Neural progenitor cell (in vitro differentiated cells): ENCODE measurements at regions not wholly inside any gene's neighbourhood (a gene's known extent, or its start where the extent isn't known, plus 50 kb on each side); places are given as distances from the start of the nearest gene placed in this dataset.

Experiments
- DNase-seq: peaks from one replicate; pipeline ENCODE4 v3.0.0-alpha.2; 2016; ENCODE audit warnings: low spot score
- H2AFZ ChIP-seq: fragments of 200-600 bp; sonication (generic); replicated peaks from 2 replicates; pipeline ENCODE4 v1.6.1; 2016; ENCODE audit warnings: antibody characterized with exemption
- H3F3A ChIP-seq: fragments of 200-600 bp; sonication (generic); 2 replicates; pipeline ENCODE4 v1.6.1; 2016; ENCODE audit warnings: antibody characterized with exemption, low read depth
- H3K27ac ChIP-seq: fragments of 200-600 bp; sonication (generic); 2 replicates; pipeline ENCODE4 v1.5.1; 2016; ENCODE audit warnings: mild to moderate bottlenecking
- H3K27me3 ChIP-seq: fragments of 200-600 bp; sonication (generic); 2 replicates; pipeline ENCODE4 v1.6.1; 2016; ENCODE audit warnings: mild to moderate bottlenecking, moderate library complexity
- H3K36me3 ChIP-seq: fragments of 200-600 bp; sonication (generic); 2 replicates; pipeline ENCODE4 v1.5.1; 2016
- H3K4me1 ChIP-seq: fragments of 200-600 bp; sonication (generic); 2 replicates; pipeline ENCODE4 v1.6.1; 2016; ENCODE audit warnings: mixed run types
- H3K4me2 ChIP-seq: fragments of 200-600 bp; sonication (generic); 2 replicates; pipeline ENCODE4 v1.6.1; 2016
- H3K4me3 ChIP-seq: fragments of 200-600 bp; sonication (generic); 2 replicates; pipeline ENCODE4 v1.5.1; 2016
- H3K79me2 ChIP-seq: fragments of 200-600 bp; sonication (generic); 2 replicates; pipeline ENCODE4 v1.6.1; 2016; ENCODE audit warnings: low read depth
- H3K9ac ChIP-seq: fragments of 200-600 bp; sonication (generic); 2 replicates; pipeline ENCODE4 v1.6.1; 2016
- H3K9me3 ChIP-seq: fragments of 200-600 bp; sonication (generic); 2 replicates; pipeline ENCODE4 v1.5.1; 2016; ENCODE audit warnings: low read depth
- H4K20me1 ChIP-seq: fragments of 200-600 bp; sonication (generic); 2 replicates; pipeline ENCODE4 v1.6.1; 2016; ENCODE audit warnings: low read depth
- H3K27ac Mint-ChIP-seq: 3 replicates; pipeline ENCODE4 v1.8.0; 2021; ENCODE audit warnings: mixed read lengths
- H3K27me3 Mint-ChIP-seq: 2 replicates; pipeline ENCODE4 v1.8.0; 2022; ENCODE audit warnings: low read depth, mild to moderate bottlenecking, inconsistent platforms, moderate library complexity, mixed read lengths; ENCODE audit not compliant: insufficient read depth
- H3K36me3 Mint-ChIP-seq: 3 replicates; pipeline ENCODE4 v1.8.0; 2021; ENCODE audit warnings: mixed read lengths
- H3K4me1 Mint-ChIP-seq: 3 replicates; pipeline ENCODE4 v1.8.0; 2021; ENCODE audit warnings: mixed read lengths
- H3K4me3 Mint-ChIP-seq: 3 replicates; pipeline ENCODE4 v1.8.0; 2021; ENCODE audit warnings: mild to moderate bottlenecking, moderate library complexity, mixed read lengths
- H3K9me3 Mint-ChIP-seq: 3 replicates; pipeline ENCODE4 v1.8.0; 2020; ENCODE audit warnings: mixed read lengths
- EZH2 ChIP-seq: fragments of 200-600 bp; sonication (generic); IDR thresholded peaks from 2 replicates; pipeline ENCODE4 v1.6.1; 2017; ENCODE audit warnings: antibody characterized with exemption, mild to moderate bottlenecking, moderate library complexity
- EZH2phosphoT487 ChIP-seq: fragments of 200-600 bp; sonication (generic); IDR thresholded peaks from 2 replicates; pipeline ENCODE4 v1.6.1; 2017; ENCODE audit warnings: antibody characterized with exemption
- TF ChIP-seq, protein P1 (sequence below): fragments of 200-600 bp; sonication (generic); IDR thresholded peaks from 2 replicates; pipeline ENCODE4 v1.5.1; 2017; ENCODE audit warnings: antibody characterized with exemption, mild to moderate bottlenecking

DNA sequence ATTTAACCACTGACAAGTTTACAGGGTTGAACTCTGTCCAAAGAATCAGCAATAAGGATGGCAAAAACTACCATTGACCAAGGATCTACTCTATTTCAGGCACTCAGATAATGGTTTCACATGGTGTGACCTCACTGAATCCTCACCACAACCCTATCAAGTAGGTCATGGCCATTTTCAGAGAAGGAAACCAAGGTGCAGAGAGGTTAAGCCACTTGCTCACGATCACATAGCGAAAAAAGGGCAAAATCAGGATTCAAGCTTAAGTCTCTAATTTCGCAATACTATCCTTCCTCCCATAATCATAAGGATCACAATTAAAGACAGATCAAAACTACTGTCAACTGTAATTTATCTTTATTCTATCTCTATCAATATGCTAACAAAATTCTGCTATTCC lies 191.0 kb upstream of the AFF2 start:
- H3K36me3 ChIP-seq: no peaks in the 10 kb centered on the region
- H3K79me2 ChIP-seq: no peaks in the 10 kb centered on the region
- H4K20me1 ChIP-seq: no peaks in the 10 kb centered on the region
- no peaks in the 10 kb centered on the region for H3K27me3 ChIP-seq
- H3K27ac ChIP-seq: no peak overlapping the region
- Mint-ChIP-seq H3K36me3 (no peaks in the 10 kb centered on the region), H3K4me1 (no peaks in the 10 kb centered on the region), H3K27ac (no peak overlapping the region), H3K27me3 (no peaks in the 10 kb centered on the region), H3K4me3 (no peak overlapping the region), H3K9me3 (peaks cover 6% of the 10 kb centered on the region)
- H3K4me2 ChIP-seq: no peak overlapping the region
- H3K4me1 ChIP-seq: no peaks in the 10 kb centered on the region
- no peak for DNase-seq
- no peak overlapping the region for H3K4me3 ChIP-seq
- H3K9ac ChIP-seq: no peak overlapping the region
- TF ChIP-seq, protein P1, sequence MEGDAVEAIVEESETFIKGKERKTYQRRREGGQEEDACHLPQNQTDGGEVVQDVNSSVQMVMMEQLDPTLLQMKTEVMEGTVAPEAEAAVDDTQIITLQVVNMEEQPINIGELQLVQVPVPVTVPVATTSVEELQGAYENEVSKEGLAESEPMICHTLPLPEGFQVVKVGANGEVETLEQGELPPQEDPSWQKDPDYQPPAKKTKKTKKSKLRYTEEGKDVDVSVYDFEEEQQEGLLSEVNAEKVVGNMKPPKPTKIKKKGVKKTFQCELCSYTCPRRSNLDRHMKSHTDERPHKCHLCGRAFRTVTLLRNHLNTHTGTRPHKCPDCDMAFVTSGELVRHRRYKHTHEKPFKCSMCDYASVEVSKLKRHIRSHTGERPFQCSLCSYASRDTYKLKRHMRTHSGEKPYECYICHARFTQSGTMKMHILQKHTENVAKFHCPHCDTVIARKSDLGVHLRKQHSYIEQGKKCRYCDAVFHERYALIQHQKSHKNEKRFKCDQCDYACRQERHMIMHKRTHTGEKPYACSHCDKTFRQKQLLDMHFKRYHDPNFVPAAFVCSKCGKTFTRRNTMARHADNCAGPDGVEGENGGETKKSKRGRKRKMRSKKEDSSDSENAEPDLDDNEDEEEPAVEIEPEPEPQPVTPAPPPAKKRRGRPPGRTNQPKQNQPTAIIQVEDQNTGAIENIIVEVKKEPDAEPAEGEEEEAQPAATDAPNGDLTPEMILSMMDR: no peak
- no peak for TF ChIP-seq EZH2
- no peak for TF ChIP-seq EZH2phosphoT487
- no peak overlapping the region for H2AFZ ChIP-seq
- H3K9me3 ChIP-seq: no peaks in the 10 kb centered on the region
- H3F3A ChIP-seq: no peaks in the 10 kb centered on the region

DNA sequence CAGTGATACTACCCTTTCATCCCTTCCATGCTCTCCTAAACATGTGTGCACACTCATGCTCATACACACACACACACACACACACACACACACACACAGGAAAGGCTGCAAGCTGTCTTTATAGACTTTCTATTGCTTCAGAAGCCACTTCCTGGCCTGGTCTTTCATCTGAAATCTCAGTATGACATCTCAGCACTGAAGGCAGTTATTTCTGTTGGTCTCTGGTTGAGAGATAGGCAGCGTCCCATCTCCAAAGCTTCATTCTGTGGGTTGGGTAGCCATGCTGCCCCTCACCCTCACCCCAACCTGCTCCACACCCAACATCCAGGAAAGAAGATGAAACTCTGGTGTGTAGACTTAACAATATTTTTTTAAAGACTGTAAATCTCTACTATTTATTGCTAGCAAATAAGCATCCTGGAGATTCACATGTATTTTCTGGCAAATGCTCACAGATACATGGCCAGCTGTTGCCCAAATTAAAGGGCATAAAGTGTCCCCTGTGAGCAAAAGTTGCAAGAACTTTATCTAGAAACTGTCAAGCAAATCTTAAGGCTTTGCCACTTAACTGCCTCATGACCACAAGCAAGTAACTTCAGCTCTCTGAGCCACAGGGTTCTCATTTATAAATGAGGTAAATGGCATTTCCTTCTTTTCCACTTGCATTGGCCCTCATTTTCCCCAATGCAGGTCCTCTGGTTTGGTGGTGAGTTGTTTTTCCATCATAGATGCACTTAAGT lies 189.8 kb upstream of the AFF2 start:
- no peak for TF ChIP-seq EZH2
- TF ChIP-seq EZH2phosphoT487: no peak
- TF ChIP-seq, protein P1: no peak
- H3K4me1 ChIP-seq: no peaks in the 10 kb centered on the region
- H3K9ac ChIP-seq: no peak overlapping the region
- no peak overlapping the region for H3K4me3 Mint-ChIP-seq
- no peaks in the 10 kb centered on the region for H3K4me1 Mint-ChIP-seq
- no peaks in the 10 kb centered on the region for H3K36me3 ChIP-seq
- no peak overlapping the region for H2AFZ ChIP-seq
- no peaks in the 10 kb centered on the region for H3K27me3 Mint-ChIP-seq
- H3F3A ChIP-seq: no peaks in the 10 kb centered on the region
- no peak overlapping the region for H3K27ac ChIP-seq
- DNase-seq: no peak
- H3K27me3 ChIP-seq: no peaks in the 10 kb centered on the region
- H3K36me3 Mint-ChIP-seq: no peaks in the 10 kb centered on the region
- H3K79me2 ChIP-seq: no peaks in the 10 kb centered on the region
- no peaks in the 10 kb centered on the region for H3K9me3 ChIP-seq
- no peaks in the 10 kb centered on the region for H4K20me1 ChIP-seq
- peaks cover 6% of the 10 kb centered on the region for H3K9me3 Mint-ChIP-seq
- H3K27ac Mint-ChIP-seq: no peak overlapping the region
- H3K4me2 ChIP-seq: no peak overlapping the region
- H3K4me3 ChIP-seq: no peak overlapping the region

DNA sequence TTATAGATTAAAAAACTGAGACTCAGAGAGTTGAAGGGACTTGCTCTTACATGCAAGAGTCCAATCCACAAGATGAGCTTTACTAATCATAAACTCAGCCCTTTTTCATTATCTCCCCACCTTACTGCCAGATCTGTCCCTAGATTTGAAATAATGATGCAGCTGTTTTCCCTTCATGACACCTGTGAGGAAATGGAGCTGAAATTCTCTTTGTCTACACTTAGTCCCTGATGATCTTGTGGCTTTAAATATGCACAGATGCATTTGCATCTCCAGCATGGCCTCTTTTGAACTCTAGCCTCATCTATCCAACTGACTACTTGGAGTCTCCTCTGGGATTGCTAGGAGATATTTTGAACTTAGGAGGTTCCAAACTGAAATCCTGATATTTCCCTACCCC lies 188.9 kb upstream of the AFF2 start:
- Histone ChIP-seq H3K9ac (no peak overlapping the region), H3K27me3 (no peaks in the 10 kb centered on the region), H2AFZ (no peak overlapping the region), H3K4me3 (no peak overlapping the region), H3K36me3 (no peaks in the 10 kb centered on the region), H3K27ac (no peak overlapping the region), H3K4me1 (no peaks in the 10 kb centered on the region), H3K4me2 (no peak overlapping the region), H3K9me3 (no peaks in the 10 kb centered on the region), H4K20me1 (no peaks in the 10 kb centered on the region), H3F3A (no peaks in the 10 kb centered on the region), H3K79me2 (no peaks in the 10 kb centered on the region)
- TF ChIP-seq EZH2: no peak
- TF ChIP-seq, protein P1: no peak
- no peak for TF ChIP-seq EZH2phosphoT487
- H3K27me3 Mint-ChIP-seq: no peaks in the 10 kb centered on the region
- no peak overlapping the region for H3K27ac Mint-ChIP-seq
- no peaks in the 10 kb centered on the region for H3K4me1 Mint-ChIP-seq
- H3K36me3 Mint-ChIP-seq: no peaks in the 10 kb centered on the region
- H3K4me3 Mint-ChIP-seq: no peak overlapping the region
- peaks cover 6% of the 10 kb centered on the region for H3K9me3 Mint-ChIP-seq
- DNase-seq: no peak
